A673 (cell line): ENCODE measurements at regions not wholly inside any gene's neighbourhood (a gene's known extent, or its start where the extent isn't known, plus 50 kb on each side); places are given as distances from the start of the nearest gene placed in this dataset.

Source experiments
- BruUV-seq: library from RNA; stranded (reverse); fragments of 400-500 nt; replicated peaks from 2 replicates; lab custom pipeline; 2021; lab: Mats Ljungman, UMichigan
- CTCF ChIA-PET: fragments of 300-600 bp; sonication (Branson Sonifier 250); formaldehyde crosslinking; loops from one replicate; lab custom pipeline; 2022; ENCODE audit warnings: antibody characterized with exemption; lab: Charles Lee
- POLR2A ChIA-PET: fragments of 300-600 bp; sonication (Branson Sonifier 250); formaldehyde crosslinking; loops from one replicate; lab custom pipeline; 2022; ENCODE audit warnings: antibody characterized with exemption; ENCODE audit not compliant: low non-redundant PET; lab: Charles Lee
- DNase-seq: peaks from one replicate; pipeline ENCODE4 v3.0.0-alpha.2; 2015; ENCODE audit warnings: low spot score
- H3K27ac ChIP-seq: fragments of 200-600 bp; sonication (generic); 2 replicates; pipeline ENCODE4 v1.5.1; 2016; ENCODE audit warnings: mixed run types, low read depth, mild to moderate bottlenecking, mixed read lengths, antibody characterized with exemption, low read length; ENCODE audit not compliant: poor library complexity, severe bottlenecking
- H3K27me3 ChIP-seq: fragments of 200-600 bp; sonication (generic); replicated peaks from 2 replicates; pipeline ENCODE4 v1.6.1; 2017; ENCODE audit warnings: mixed run types, low read depth, mild to moderate bottlenecking, mixed read lengths, antibody characterized with exemption, low read length; ENCODE audit not compliant: insufficient read depth, poor library complexity
- H3K36me3 ChIP-seq: fragments of 200-600 bp; sonication (generic); 2 replicates; pipeline ENCODE4 v1.6.1; 2016; ENCODE audit warnings: mixed run types, mild to moderate bottlenecking, mixed read lengths, antibody characterized with exemption, low read length; ENCODE audit not compliant: insufficient read depth, poor library complexity, severe bottlenecking
- H3K4me1 ChIP-seq: fragments of 200-600 bp; sonication (generic); 2 replicates; pipeline ENCODE4 v1.6.1; 2017; ENCODE audit warnings: mixed run types, mild to moderate bottlenecking, mixed read lengths, antibody characterized with exemption, low read length; ENCODE audit not compliant: insufficient read depth, poor library complexity, severe bottlenecking
- H3K4me3 ChIP-seq: fragments of 200-600 bp; sonication (generic); 2 replicates; pipeline ENCODE4 v1.5.1; 2016; ENCODE audit warnings: low read depth, mixed run types, mild to moderate bottlenecking, mixed read lengths, low read length; ENCODE audit not compliant: poor library complexity, severe bottlenecking
- H3K9me3 ChIP-seq: fragments of 200-600 bp; sonication (generic); 2 replicates; pipeline ENCODE4 v1.6.1; 2016; ENCODE audit warnings: mixed run types, low read depth, mild to moderate bottlenecking, mixed read lengths, antibody characterized with exemption, low read length; ENCODE audit not compliant: poor library complexity, severe bottlenecking
- EZH2 ChIP-seq: fragments of 200-600 bp; sonication (generic); IDR thresholded peaks from 2 replicates; pipeline ENCODE4 v1.6.1; 2017; ENCODE audit warnings: borderline replicate concordance, low read depth, mild to moderate bottlenecking, mixed read lengths, antibody characterized with exemption, low read length; ENCODE audit not compliant: poor library complexity, severe bottlenecking
- intact Hi-C: fragments of 100-400 bp; cut with micrococcal nuclease; formaldehyde crosslinking; loops from one replicate; pipeline ENCODE4 v1.10.0; 2022; ENCODE audit not compliant: unreplicated experiment
- TF ChIP-seq, protein P1 (sequence below): fragments of 300-800, 200-600 bp; sonication (generic); conservative IDR thresholded peaks from 2 replicates; pipeline ENCODE4 v1.5.1; 2017; ENCODE audit warnings: low read depth, mild to moderate bottlenecking, antibody characterized with exemption, low read length, moderate library complexity, mixed read lengths

DNA sequence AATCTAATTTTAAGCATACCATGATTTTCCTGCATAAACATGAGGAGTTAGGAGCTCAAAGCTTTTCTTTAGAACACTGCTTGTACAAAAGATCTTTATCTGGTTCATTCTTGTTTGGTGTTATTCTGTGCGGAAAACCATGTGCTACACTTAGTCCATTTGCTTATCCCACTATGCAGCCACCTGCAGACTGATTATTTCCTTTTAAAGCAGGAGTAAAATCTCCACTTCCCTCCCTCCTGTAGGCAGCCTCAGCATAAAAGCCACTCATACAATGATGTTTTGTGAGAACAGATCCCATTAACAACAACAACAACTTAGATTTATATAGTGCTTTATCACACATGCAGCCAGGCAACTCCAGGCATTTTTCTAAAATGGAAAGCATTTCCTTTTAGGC is 355.3 kb upstream of the NEGR1 start:
- DNase-seq: no peak
- no peaks in the 10 kb centered on the region for H3K27me3 ChIP-seq
- POLR2A ChIA-PET: no interaction called here
- CTCF ChIA-PET: no interaction called here
- intact Hi-C loops: no loop called here
- no peak overlapping the region for H3K4me3 ChIP-seq
- no peaks in the 10 kb centered on the region for H3K36me3 ChIP-seq
- no TSS peak for BruUV-seq
- H3K27ac ChIP-seq: no peak overlapping the region
- TF ChIP-seq, protein P1, sequence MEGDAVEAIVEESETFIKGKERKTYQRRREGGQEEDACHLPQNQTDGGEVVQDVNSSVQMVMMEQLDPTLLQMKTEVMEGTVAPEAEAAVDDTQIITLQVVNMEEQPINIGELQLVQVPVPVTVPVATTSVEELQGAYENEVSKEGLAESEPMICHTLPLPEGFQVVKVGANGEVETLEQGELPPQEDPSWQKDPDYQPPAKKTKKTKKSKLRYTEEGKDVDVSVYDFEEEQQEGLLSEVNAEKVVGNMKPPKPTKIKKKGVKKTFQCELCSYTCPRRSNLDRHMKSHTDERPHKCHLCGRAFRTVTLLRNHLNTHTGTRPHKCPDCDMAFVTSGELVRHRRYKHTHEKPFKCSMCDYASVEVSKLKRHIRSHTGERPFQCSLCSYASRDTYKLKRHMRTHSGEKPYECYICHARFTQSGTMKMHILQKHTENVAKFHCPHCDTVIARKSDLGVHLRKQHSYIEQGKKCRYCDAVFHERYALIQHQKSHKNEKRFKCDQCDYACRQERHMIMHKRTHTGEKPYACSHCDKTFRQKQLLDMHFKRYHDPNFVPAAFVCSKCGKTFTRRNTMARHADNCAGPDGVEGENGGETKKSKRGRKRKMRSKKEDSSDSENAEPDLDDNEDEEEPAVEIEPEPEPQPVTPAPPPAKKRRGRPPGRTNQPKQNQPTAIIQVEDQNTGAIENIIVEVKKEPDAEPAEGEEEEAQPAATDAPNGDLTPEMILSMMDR: no peak
- TF ChIP-seq EZH2: no peak
- H3K4me1 ChIP-seq: peaks cover 11% of the 10 kb centered on the region
- no peaks in the 10 kb centered on the region for H3K9me3 ChIP-seq

DNA sequence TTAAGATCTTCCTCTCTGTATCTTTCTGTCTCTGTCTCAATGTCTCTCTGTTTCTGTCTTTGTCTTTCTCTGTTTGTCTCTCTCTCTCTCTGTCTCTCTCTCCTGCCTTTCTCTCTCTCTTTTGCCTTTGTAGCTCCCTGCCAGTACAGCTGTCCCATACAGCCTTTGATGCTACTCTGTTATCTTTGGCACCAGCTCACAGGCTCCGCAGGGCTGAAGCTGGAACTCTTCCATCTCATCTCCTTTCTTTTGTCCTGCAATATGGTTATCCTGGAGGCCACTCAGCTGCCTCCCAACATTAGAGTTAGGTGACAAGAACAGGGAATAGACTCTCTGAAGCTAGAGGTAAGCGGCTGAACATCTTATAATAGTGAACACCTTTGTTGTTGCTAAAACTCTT is 354.3 kb upstream of the NEGR1 start:
- POLR2A ChIA-PET: no interaction called here
- H3K36me3 ChIP-seq: no peaks in the 10 kb centered on the region
- BruUV-seq: no TSS peak
- H3K4me3 ChIP-seq: no peak overlapping the region
- no peak for DNase-seq
- CTCF ChIA-PET: no interaction called here
- intact Hi-C loops: no loop called here
- H3K9me3 ChIP-seq: no peaks in the 10 kb centered on the region
- no peak overlapping the region for H3K27ac ChIP-seq
- H3K27me3 ChIP-seq: no peaks in the 10 kb centered on the region
- H3K4me1 ChIP-seq: peaks cover 11% of the 10 kb centered on the region
- TF ChIP-seq, protein P1: no peak
- no peak for TF ChIP-seq EZH2

DNA sequence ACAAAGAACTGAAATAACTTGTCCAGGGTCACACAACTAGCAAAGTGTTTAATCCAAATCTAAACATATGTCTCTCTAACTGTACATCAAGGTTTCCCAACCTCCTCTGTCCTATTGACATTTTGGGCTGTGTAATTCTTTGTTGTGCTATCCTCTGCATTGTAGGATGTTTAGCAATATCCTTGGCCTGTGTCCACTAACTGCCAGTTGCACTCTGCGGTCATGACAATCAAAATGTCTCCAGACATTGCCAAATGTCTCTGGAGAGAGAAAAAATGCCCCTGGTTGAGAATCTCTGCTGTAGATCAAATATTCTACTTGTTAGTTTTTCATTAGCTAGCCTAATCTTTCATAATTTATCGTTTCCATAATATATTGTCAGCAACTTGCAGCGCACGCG is 353.4 kb upstream of the NEGR1 start:
- H3K4me1 ChIP-seq: peaks cover 11% of the 10 kb centered on the region
- TF ChIP-seq, protein P1: no peak
- no peak for TF ChIP-seq EZH2
- no peak for DNase-seq
- H3K36me3 ChIP-seq: no peaks in the 10 kb centered on the region
- no peaks in the 10 kb centered on the region for H3K27me3 ChIP-seq
- no peak overlapping the region for H3K4me3 ChIP-seq
- POLR2A ChIA-PET: no interaction called here
- CTCF ChIA-PET: no interaction called here
- no TSS peak for BruUV-seq
- H3K9me3 ChIP-seq: no peaks in the 10 kb centered on the region
- H3K27ac ChIP-seq: no peak overlapping the region
- intact Hi-C loops: no loop called here
